ENCODE measurements at regions not wholly inside any gene's neighbourhood (a gene's known extent, or its start where the extent isn't known, plus 50 kb on each side); places are given as distances from the start of the nearest gene placed in this dataset.
"Not testable (repeated sequence)": the region's sequence is repeated elsewhere in the genome, so short reads cannot be mapped to it uniquely, and the experiment has no call there.

DNA sequence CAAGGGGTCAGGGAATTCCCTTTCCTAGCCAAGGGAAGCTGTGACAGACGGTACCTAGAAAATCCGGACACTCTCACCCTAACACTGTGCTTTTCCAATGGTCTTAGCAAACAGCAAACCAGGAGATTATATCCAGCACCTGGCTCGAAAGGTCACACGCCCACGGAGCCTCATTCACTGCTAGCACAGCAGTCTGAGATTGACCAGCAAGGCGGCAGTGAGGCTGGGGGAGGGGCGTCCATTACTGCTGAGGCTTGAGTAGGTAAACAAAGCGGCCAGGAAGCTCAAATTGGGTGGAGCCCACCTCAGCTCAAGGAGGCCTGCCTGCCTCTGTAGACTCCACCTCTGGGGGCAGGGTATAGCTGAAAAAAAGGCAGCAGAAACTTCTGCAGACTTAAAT is 447.3 kb downstream of the RSL24D1 start:
- DNase-seq (ENCODE audit: low read depth): not testable (repeated sequence)

DNA sequence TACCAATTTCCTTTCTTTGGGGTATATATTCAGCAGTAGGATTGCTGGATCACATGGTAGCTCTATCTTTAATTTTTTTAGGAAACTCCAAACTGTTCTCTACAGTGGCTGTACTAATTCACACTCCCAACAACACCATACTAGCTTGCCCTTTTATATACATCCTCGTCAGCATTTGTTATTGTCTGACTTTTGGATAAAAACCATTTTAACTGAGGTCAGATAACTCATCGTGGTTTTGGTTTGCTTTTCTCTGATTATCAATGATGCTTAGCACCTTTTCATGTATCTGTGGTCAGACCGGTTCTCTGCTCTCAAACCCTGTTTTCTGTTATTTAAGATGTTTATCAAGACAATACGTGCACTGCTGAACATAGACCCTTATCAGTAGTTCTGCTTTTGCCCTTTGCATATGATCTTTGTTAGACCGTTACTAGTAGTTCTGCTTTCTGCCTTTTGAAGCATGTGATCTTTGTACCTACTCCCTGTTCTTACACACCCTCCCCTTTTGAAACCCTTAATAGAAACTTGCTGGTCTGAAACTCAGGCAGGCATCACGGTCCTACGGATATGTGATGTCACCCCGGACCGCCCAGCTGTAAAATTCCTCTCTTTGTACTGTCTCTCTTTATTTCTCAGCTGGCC is 474.3 kb downstream of the RSL24D1 start:
- DNase-seq (ENCODE audit: low read depth): no peak

- DNase-seq (ENCODE audit: low read depth): no peak
Observed at GRCh38 chr15:54719325-54719724, 477.4 kb downstream of the RSL24D1 start.

GRCh38 chr15:54707805-54708752 is 488.7 kb downstream of the RSL24D1 start:
- DNase-seq (ENCODE audit: low read depth): no peak

DNA sequence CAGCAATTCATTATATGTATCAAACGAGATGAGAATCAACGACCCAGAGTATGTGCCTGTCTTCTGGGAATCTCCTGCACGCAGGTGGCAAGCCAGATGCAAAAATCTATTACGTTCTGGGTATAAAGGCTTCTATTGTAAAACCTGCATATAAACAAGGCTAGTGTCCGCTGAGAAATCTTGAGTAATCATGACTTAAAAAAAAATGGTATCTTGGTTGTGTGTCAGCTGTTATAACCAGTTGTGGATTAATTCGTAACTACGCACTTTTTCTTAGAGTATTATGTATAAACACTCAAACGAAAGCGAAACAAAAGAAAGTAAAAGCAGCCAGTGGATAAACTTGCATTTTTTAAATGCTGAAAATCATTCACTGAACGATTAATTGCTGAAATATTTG is 509.1 kb downstream of the RSL24D1 start:
- DNase-seq (ENCODE audit: low read depth): no peak
